Activated naive CD4-positive, alpha-beta T cell treated with Interleukin-2 at 50 U/mL for 16 hours (primary cell): ENCODE measurements at regions not wholly inside any gene's neighbourhood (a gene's known extent, or its start where the extent isn't known, plus 50 kb on each side); places are given as distances from the start of the nearest gene placed in this dataset.

Source experiments
- DNase-seq: peaks from one replicate; pipeline ENCODE4 v3.0.0-alpha.2; 2020

DNA sequence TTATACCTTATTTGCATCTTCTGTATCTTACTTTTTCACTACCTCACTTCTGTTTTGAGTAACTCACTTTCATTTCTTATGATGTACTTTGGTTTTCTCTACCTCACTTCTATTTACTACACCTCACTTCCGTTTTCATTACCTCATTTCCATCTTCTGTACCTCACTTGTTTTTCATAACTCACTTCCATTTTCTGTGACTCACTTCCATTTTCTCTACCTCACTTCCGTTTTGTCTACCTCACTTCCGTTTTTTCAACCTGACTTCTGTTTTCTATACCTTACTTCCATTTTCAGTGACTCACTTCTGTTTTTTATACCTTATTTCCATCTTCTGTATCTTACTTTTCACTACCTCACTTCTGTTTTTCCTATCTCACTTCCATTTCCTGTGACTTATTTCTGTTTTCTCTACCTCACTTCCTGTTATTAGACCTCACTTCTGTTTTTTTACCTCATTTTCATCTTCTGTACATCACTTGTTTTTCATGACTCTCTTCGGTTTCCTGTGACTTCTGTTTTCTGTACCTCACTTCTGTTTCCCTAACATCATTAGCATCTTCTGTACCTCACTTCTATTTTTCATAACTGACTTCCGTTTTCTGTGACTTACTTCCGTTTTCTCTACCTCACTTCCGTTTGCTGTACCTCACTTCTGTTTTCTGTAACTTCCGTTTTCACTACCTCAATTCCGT, 493.1 kb upstream of the AKR1E2 start:
- no peak for DNase-seq

DNA sequence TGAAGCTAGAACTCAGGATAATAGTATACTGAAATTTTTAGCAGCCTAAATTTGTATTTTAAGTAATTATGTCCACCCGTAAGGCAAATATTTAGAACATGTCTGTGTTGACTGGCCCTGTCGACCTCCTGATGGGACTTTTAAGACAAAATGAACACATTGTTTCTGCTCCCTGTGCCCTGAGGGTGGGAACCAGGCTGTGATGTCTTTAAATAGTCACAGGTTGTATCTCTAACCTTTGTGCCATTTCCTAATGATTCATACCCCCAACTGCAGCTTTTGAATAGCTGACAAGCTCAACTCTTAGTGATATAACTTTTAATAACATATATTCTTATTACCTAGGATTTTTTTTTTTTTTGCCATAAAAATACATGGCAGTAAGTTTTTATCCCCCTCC, 494.9 kb upstream of the AKR1E2 start:
- no peak for DNase-seq

- no peak for DNase-seq
Observed at GRCh38 chr10:4330636-4331035, 495.4 kb upstream of the AKR1E2 start.

- no peak for DNase-seq
Observed at GRCh38 chr10:4329225-4329624, 496.8 kb upstream of the AKR1E2 start.

DNA sequence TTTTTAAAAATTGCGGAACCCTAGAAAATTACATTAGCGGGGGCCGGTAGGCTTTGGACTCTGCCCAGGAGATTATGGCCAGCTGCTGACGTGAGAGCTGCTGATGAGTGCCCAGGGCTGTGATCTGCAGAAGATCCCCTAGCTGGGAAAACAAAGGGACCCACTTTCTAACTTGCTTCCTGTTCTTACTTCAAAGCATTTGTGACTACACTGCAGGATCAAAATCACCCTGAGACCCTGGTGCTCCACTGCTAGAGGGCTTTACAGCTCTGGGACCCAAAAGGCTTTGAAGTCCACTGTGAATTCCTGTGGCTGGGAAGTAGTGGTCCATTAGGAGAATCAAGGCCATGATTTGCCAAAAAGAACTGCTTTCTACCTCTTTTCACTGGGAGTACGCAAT, 499.4 kb upstream of the AKR1E2 start:
- no peak for DNase-seq

DNA sequence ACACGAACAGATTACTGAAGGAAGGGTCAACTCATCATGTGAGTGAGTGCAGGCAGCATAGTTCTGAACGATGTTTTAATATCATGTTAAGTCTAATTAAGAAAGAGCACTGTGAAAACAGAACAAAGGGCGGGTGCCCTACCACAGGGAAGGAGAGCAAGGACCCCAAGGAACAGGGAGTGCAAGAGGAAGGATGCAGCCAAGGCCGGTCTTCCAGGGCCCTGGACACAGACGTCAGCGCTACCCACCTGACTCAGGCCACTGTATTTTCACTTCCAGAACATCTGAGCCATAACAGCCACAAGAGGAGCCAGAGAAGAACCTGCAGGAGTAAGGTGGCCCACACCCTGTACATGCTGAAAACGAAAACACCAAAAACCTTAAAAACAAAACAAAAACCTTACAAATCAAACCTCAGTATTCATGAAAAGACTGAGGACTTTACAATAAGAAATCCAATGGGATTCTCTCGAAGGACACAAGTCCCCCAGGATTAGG, 506.1 kb upstream of the AKR1E2 start:
- no peak for DNase-seq

GRCh38 chr10:4316161-4316810, 509.7 kb upstream of the AKR1E2 start:
- DNase-seq: no peak

DNA sequence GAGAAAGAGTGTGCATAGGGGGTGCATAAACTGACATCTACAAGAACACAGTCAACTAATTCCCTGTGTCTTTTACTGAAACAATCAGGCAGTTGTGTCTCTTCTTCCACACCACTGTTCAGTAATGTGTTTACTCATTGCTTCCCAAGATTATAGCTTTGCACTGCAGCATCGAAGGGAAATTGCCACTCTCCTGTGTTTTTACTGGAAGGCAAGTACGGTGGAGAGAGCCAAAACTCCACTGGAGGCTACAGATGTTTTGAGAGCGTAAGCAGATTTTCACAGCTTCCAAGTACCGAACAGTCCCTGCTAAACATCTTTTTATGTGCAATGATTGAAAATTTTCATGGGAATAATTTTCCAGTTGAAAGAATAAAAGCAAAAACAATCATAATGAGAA, 510.5 kb upstream of the AKR1E2 start:
- no peak for DNase-seq

- DNase-seq: no peak
Observed at GRCh38 chr10:4313051-4313450, 513.0 kb upstream of the AKR1E2 start.

GRCh38 chr10:4312051-4312835, 513.8 kb upstream of the AKR1E2 start:
- no peak for DNase-seq

- DNase-seq: no peak
Observed at GRCh38 chr10:4310172-4310571, 515.8 kb upstream of the AKR1E2 start.

DNA sequence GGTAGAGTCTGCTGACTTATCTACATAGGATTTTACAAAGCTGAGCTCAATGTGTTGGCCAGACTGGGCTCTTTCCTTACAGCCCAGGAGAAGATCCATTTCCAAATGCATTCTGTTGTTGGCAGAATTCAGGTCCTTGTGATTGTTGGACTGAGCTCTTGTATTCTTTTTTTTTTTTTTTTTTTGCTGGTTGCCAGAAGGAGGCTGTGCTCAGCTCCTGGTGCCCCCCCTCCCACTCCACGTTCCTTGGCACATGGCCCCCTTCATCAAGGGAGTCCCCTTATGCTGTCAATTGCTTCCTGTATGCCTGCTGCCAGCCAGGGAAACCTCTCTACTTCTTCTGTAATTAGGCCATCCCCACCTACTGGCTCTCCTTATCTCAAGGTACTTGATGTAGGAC, 518.1 kb upstream of the AKR1E2 start:
- no peak for DNase-seq

GRCh38 chr10:4306871-4307270, 519.1 kb upstream of the AKR1E2 start:
- DNase-seq: no peak

DNA sequence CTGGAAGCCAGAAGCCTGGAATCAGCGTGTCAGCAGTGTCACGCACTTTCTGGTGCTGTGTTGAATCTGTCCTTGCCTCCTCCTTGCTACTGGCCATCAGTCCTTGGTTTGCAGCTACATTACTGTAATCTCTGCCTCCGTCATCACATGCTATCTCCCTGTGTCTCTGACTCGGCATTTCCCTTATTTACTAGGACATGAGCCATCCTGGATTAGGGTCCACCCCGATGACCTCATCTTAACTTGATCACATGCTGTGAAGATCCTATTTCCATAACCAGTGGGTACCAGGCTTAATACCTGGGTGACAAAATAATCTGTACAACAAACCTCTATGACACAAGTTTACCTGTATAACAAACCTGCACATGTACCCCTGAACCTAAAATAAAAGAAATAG, 518.0 kb upstream of the KLF6 start:
- no peak for DNase-seq

GRCh38 chr10:4301291-4302045, 516.5 kb upstream of the KLF6 start:
- no peak for DNase-seq

GRCh38 chr10:4296161-4296560, 511.2 kb upstream of the KLF6 start:
- no peak for DNase-seq

GRCh38 chr10:4294996-4295792, 510.2 kb upstream of the KLF6 start:
- no peak for DNase-seq

GRCh38 chr10:4294271-4294670, 509.3 kb upstream of the KLF6 start:
- no peak for DNase-seq

GRCh38 chr10:4291990-4292389, 507.0 kb upstream of the KLF6 start:
- no peak for DNase-seq

- DNase-seq: no peak
Observed at GRCh38 chr10:4285121-4285520, 500.1 kb upstream of the KLF6 start.

DNA sequence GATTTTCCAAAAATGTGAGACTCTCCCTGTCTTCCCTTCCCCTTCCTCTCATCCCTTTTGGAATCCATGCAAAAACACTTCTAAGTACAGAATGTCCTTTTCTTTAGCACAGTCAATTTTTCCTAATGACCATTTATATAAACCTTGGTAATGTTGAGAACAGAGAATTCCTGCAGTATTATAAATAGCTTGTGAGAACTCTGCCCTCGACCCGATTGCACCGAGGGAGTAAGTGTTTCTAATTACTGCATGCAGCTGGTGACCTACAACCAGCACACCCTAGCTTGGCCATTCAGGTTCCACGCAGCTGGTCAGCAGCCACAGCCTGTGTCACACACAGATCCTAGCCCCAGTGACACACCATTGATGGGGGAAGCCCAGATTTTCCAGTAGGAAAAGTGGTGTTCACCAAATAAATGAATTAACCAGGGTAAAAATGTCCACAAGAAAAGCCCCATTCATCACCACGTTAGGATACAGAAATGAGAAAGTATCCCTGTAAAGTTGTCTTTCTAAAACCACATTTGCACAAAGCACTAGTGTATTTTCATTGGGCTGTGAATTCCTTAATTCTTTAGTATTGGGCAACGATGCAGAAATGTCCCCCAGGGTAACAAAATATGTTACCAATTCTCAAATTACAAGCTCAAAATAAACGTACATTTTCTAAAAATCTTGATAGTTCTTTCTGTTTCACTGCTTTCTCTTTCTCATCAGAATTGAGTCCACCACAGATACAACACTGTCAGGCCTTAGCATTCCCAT, 499.0 kb upstream of the KLF6 start:
- DNase-seq: no peak

DNA sequence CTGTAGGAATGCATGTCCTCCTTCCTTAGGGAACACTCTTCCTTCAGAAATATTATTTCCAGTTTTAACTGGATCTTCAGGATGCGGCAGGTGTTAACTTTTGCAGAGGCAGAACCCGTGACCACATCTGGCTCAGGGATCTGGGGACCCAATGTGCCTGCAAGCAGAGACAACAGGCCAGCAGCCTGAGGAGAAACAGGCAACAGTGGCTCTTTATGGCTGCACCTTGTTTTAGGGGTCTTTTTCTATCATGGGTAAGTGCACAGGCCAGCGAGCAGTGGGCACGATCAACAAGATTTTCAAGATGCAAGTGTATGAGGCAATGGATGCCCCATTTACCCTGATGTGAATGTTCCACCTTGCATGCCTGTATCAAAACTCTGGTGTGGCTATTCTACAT, 497.5 kb upstream of the KLF6 start:
- DNase-seq: no peak
